M059J (cell line): ENCODE measurements at regions not wholly inside any gene's neighbourhood (a gene's known extent, or its start where the extent isn't known, plus 50 kb on each side); places are given as distances from the start of the nearest gene placed in this dataset.
"Not testable (repeated sequence)": the region's sequence is repeated elsewhere in the genome, so short reads cannot be mapped to it uniquely, and the experiment has no call there.

Experiments
- DNase-seq: peaks from one replicate; pipeline ENCODE4 v3.0.0-alpha.2; 2012; ENCODE audit warnings: low read depth

DNA sequence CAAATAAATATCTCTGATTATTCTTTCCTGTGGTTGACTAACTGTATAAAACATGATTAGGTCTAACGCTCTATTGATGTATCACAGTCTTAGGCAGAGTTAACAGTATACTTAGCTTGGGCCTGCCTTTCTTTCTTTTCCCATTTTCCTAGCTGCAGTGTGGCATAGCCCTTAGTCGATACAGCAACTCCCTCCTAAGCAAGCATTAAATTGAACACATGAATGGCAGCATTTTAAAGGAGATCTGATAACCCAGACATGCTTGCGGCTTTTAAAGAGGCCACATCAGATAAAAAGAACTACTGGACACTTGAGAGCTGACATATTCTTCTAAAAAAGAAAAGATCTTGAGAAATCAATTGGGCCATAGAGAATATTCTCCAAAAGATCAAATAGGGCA is 312.0 kb upstream of the TMPRSS15 start:
- DNase-seq = no peak

DNA sequence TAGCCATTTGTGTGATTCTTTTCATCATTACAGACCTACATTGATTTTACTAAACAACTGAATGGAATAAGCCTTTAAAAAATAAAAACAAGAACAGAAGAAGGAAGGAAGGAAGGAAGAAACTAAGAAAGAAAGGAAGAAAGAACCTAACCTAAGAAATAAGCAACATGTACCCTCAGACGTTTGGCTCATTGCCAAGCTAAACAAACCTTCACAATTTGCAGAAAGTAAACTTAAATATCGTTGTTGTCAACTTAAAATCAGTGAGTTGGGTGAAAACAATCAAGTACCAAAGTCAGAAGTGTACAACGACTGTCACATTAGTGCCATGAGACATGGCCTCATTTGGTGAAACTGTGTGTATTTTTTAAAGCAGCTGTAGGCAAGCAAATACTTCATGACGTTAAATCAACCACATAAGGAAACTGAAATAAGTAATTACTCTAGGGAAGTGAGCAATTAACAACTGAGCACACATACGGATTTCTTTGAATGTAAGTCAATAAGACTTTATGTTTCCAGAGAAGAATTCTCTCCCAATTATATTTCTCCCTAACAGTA is 313.1 kb upstream of the TMPRSS15 start:
- peak; percentile 5 for DNase-seq

DNA sequence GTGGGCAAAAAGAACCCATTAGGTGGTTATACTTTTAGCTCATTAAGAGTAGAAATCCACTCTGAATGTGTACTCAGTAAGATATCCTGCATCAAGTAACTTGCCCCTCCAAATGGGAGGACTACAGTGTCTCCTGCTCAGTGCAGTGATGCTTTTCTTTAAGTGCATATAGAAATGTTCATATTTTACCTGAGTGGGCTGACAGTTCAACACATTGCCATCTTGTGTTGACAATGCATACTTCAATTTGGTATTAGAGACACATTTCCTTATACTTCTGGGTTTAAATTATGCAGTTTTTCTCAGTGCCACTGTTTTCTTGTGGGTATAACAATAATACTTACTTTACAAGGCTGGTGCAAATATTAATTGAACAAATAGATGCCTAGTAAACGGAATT is 318.6 kb upstream of the TMPRSS15 start:
- no peak for DNase-seq

DNA sequence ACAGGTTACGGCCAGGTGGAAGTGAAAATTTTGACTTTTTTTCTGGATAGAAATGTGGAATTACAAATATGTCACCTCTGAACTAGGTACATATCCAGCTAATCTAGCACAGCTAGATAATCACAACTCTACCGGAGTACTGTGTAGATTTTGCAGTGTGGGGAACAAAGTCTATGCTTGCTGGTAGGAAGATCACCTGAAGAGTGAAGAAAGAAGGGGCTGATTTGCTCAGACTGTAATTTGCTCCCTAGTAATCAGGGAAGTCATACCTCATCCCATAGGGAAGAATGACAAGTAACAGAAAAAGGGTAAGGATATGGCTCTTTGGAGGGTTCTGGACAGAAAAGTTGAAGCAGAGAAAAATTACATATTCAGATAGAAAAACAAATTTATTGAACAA is 319.6 kb upstream of the TMPRSS15 start:
- no peak for DNase-seq

DNA sequence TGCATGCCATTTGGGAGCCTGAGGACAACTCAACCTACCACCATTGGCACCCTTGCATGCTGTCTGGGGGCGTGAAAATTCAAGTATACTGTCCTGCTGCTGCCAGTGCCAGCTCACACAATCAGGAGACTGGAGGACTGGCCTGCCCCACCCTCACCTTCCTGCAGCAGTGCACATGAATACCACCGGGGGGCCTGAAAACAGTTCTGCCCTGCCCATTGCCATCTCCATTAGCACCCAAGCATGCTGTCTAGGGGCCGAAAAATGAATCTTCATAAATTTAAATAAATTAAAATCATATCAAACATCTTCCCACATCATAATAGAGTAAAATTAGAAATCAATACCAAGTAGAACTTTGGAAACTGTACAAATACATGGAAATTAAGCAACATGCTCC is 322.1 kb upstream of the TMPRSS15 start:
- no peak for DNase-seq

DNA sequence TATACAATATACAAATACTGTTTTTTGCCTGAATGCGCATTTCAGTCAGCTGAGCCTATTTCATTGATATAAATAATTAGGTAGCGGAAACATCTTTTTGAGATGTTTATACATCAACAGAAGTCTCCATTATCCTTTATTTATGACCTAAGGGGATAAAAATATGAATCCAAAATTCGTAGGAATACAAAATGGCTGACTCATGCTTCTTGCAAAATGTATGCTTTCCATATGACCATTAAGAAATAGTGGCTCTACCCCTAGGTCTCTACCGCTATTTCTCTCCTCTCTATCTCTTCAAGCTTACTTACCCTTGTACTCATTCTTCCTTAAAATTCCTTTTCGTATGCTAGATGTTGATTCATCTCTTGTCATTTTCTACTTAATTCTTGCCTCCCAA is 338.4 kb upstream of the TMPRSS15 start:
- no peak for DNase-seq

DNA sequence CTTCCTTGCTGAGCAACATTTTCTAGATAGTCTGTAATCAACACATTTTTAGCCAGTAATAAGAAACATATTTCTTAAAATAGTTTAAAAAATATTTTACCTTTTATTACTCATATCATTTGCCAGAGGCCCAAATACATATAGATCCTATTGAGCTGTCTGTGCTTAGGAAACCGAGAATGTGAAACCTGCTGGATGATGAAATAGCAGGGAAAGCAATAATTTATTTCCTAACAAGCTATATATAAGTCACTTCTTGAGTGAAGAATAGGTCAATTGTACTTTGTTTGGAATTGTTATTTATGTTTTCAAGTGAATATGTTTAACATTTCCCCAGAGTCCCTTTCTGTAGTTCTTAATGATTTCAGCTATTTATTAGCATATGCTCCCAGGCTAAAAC is 339.9 kb upstream of the TMPRSS15 start:
- no peak for DNase-seq

DNA sequence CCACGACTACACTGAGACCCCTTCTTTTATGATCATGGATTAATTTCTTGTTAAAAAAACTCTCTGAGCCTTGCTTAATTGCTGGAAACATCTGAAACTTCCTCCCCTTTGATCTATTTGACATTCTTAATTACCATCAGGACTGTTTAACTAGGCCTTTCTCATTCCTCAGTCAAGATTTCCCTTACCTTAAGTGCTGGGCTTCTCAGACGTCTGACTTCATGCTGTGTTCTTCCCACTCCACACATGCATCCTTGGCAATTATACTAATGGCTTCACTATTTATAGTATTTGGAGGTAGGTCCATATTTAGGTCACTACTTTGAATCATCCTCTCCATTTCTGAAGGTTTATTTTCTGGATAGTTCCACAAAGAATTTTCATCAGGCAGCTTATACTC is 341.3 kb upstream of the TMPRSS15 start:
- no peak for DNase-seq

DNA sequence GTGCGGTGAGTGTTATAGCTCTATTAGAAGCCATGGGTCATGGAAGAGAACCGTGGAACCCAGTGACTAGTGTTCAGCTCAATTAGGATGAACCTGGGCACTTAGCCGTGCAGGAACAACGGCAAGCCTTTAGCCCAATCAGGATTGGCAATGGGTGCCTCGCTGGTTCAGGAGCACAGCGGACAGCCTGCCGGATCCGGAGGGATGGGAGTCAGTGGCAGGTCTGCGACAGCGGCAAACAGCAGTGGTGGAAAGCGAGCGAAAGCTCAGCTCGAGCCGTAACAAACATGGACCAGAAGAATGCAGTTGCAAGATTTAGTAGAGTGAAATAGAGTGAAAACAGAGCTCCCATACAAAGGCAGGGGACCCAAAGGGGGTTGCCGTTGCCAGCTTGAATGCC is 349.3 kb upstream of the TMPRSS15 start:
- not testable (repeated sequence) for DNase-seq

DNA sequence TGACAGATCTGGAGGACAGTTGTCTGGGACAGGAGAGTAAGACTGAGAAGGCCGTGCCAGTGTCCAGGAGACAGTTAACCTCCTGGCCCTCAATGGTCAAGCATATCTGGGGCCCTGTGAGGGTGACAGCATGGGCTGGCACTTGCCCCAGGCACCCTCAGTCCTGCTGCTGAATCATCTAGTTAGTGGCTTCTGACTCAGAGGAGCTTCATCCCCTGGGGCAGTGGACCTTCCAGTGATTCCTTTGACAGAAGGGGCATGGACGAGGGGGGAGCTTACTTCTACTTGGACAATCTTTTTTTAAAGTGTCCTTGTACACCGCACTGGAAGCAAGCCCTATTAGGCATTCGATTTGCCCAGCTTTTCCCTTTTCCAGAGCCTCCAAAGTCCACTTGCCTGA is 352.7 kb upstream of the TMPRSS15 start:
- DNase-seq = peak; percentile 70

DNA sequence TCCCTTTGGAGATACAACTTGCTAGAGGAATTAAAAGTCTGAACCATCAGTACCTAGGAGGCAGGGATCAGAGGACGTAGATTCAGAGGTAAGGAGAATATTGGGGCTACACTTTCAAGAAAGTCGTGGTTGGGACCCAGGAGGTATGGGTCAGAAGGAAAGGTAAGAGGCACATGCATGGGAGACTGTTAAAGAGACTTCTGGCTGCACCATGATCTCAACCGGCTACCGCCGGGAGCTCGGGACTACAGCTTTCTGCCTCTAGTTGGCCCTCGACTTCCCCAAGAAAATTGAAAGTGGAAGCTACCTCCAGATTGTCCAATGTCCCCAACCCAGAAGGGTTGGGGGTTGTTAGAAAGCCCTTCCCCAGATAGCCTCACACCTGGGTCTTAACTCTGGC is 355.7 kb upstream of the TMPRSS15 start:
- DNase-seq = no peak

DNA sequence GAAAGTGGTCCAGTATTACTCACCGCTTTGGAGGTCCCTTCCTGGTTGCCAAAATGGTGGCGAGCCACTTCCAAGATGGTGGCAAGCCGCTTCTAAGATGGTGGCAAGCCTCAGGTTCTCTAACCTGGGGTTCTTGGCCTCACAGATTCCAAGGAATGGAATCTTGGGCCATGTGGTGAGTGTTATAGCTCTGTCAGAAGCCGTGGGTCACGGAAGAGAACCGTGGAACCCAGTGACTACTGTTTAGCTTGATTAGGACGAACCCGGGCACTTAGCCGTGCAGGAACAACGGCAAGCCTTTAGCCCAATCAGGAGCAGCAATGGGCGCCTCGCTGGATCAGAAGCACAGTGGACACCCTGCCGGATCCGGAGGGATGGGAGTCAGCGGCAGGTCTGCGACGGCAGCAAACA is 356.2 kb upstream of the TMPRSS15 start:
- peak; percentile 7 for DNase-seq

DNA sequence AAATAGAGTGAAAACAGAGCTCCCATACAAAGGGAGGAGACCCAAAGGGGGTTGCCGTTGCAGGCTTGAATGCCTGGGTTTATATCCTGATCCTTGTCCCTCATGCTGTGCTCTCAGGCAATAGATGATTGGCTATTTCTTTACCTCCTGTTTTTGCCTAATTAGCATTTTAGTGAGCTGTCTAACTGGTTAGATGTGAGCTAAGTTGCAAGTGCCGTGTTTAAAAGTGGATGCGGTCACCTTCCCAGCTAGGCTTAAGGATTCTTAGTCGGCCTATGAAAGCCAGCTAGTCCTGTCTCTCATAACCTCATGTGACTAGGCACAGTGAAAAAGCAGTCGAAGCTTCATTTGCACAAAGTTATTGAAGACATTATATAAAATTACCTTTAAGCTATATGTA is 356.7 kb upstream of the TMPRSS15 start:
- DNase-seq = peak; percentile 3

DNA sequence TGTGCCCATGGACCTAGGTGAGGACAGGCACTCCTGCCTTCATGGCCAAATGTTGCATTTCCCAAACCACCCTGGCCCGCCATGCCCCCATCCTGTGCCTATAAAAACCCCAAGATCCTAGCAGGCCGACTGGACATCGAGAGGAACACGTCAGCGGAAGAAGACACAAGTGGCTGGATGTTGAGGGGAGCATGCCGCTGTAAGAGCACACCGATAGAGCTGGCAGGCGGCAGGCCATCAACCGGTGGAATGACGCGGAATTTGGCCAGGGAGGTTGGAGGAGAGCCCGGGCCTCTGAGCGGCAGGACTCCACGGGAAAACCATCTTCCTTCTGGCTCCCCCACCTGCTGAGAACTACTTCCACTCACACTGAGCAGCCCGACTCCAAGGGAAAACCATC is 361.1 kb upstream of the TMPRSS15 start:
- DNase-seq = no peak

DNA sequence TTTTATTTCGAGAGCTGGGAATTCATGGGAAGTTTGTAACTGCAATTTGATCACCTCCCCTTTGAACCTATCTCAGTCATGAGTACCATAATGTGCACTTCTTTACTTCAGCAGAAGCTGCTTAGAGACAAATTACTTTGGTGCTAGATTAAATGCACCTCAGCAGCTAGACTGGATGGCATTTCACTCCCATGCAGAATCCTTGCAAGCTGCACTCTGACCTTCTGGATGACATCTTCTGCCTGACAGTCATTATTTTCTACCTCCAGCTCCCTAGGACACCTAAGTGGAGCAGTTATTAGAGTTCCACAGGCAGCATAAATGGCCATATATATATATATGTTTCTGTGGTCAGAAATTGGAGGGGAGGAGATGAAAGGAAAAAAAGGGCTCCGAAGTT is 366.0 kb upstream of the TMPRSS15 start:
- DNase-seq = no peak

DNA sequence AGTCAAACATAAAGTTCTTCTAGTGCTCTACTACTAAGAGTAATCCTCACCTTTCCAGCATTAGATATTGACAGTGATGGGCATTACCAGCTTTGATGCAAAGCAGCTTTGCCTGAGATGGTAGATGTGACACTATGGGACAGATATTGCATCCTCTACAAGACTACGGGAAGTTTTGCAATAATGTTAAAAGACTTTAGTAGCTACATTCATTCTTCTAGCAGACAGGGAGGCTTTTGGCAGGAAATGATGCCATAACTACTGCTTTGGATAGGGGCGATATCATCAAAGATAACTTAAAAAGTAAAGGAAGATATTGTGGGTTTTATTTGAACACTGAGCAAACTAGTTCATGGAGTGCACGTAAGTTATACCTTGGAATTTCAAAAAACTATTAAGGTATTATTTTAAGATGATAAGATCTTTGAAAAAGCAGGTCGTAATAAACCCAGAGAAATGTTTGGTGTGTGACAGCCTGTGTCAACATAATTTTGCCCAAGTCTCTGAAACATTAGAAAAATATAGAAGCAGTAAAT is 368.3 kb upstream of the TMPRSS15 start:
- no peak for DNase-seq

DNA sequence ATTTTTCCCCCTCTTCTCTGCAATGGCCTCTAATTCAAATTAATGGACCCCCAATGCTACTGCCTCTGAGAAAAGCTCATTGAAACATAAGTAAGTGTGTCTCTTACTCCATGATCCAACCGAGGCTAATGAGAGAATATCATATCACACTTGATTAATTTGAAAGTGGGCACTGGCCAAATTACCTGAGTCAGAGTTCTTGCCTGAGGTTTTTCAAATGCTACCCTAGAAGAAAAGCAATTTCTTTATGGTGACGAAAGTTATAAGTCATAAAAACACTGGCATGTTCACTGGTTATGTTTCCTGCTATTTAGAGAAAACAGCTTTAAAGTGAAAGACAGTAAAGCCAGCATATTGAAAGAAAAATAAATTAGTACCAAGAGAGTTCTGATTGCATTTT is 368.8 kb upstream of the TMPRSS15 start:
- DNase-seq = no peak

DNA sequence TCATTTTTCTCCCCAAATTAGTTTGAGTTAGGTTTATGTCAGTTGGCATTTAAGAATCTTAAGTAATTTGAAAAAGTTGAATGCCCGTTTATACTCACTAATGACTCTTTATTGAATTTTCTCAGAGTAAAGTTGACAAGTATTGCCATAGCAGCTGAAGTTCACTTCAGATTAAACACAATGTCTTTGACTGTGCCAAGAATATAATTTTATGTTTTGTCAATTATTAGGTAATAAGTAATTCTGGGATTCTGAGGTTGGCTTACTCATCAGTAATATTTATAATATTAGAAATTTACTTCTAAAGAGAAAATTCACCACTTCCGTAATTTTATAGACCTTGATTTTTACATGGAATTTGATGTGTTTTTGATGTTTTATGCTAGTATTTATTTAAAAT is 369.3 kb upstream of the TMPRSS15 start:
- no peak for DNase-seq

DNA sequence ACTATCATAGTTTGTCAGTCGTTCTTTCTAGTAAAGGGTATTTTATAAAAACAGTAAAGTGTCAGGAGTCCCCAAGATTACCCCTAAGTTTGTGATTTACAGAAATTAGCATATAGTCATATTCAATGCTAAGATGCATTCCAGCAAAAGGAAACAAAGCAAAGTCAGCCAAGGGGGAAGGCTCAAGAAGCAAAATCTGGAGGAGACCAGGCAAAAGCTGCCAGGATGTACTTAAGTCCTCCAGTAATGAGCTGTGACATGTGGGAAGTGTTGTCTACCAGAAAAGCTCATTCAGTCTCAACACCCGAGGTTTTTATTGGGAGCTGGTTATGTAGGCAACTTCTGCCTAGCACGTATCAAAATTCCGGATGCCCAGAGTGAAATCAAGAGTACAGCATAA is 373.4 kb upstream of the TMPRSS15 start:
- no peak for DNase-seq

DNA sequence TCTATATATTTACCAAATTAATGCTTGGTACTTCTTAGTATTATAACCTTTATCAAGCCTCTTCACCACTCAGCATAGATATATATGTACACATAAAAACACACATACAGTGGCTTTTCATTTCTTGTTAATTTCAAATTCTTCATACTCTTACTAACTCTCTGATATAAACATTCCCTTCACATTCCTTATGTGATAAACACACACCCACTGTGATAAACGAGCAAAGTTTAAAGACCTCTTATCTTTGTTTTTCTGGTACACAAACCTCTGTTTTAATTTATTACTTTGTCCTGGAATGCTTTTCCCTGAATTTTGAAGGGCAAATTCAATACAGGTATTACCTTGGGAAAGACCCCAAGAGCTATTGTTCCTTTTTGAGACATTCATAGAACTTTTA is 379.1 kb upstream of the TMPRSS15 start:
- no peak for DNase-seq

DNA sequence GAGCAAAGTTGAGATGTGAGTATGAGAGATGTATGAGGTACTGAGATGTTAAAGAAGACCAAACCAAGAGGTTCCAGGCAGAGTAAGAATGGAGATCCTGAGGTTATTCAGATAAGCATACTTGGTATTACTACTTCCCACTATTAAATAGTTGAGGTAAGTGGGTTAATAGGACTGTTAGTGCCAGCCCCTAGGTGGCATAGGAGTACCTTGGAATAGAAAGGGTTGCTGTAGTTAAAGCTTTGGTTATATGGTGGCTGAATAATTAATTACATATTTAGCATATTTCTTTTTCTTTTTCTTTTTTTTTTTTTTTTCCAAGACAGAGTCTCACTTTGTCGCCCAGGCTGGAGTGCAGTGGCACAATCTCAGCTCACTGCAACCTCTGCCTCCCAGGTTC is 397.9 kb upstream of the TMPRSS15 start:
- DNase-seq = peak; percentile 4

DNA sequence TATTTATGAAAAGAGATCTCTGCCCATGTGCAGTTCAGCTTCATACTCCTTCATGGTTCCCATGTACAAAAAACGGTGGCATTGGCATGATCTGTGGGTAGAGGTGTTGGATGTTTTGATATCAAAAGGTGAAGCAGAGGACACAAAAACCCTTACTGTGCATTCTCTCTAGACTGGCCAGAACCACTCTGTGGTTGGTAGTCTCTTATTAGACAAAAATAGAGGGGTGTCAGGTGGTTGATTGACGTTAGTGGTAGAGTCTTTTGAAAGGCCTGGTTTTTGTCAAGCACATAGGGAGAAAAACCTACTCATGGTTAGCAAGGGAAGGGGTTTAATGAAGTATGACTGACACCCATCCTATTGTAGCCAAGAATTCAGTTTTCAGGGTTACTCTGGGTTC is 400.0 kb upstream of the TMPRSS15 start:
- no peak for DNase-seq

DNA sequence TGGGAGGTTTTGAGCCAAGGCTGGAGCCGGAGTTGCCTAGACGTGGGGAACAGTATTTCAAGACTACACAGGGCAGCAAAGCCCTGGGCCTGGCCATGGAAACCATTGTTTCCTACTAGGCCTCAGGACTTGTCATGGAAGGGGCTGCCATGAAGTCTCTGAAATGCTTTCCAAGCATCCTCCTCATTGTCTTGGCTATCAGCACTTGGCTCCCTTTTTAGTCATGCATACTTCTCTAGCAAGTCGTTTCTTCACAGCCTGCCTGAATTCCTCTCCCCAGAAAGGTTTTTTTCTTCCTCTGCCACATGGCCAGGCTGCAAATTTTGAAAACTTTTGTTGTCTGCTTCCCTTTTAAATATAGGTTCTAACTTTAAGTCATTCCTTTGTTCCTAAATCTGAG is 406.6 kb upstream of the TMPRSS15 start:
- no peak for DNase-seq

DNA sequence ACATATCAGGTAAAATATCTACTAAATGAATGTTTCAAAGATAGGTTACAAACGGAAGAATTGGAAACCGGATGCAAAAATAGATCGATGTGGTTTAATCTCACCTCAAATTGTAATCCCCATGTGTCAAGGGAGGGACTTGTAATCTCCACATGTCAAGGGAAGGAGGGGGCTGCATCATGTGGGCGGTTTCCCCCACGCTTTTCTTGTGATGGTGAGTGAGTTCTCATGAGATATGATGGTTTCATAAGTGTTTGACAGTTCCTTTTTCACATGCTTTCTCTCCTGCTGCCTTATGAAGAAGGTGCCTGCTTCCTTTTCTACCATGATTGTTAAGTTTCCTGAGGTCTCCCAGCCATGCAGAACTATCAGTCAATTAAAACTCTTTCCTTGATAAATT is 408.7 kb upstream of the TMPRSS15 start:
- DNase-seq = no peak

DNA sequence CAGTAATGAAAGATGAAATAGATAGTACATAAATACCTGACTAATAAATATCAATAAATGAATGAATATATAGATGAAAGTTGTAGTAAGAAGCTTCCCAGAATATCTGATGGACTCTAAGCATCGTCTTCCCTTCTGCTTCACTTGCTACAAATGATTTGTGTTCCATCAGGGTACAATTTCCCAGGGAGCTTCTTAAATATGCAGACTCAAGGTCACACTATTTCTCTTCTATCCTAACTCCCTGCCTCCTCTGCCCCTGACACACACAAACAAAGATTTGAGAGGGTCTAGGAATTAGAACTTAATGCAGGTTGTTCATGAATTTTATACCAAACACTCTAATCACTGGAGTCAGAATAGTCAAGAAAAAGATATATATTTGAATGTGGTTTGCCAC is 415.9 kb upstream of the TMPRSS15 start:
- no peak for DNase-seq
